Stimulated activated CD8-positive, alpha-beta memory T cell treated with anti-CD3 and anti-CD28 coated beads, Interleukin-7, amount 100 ng/mL, for 48 hours (primary cell): ENCODE measurements at regions not wholly inside any gene's neighbourhood (a gene's known extent, or its start where the extent isn't known, plus 50 kb on each side); places are given as distances from the start of the nearest gene placed in this dataset.

Experiments
- DNase-seq, 2 donors: peaks; one replicate each; pipeline ENCODE4 v3.0.0-alpha.2; 2020; ENCODE audit warnings: low read depth in 1 of 2; ENCODE audit errors: extremely low read depth in 1 of 2

- no peak for DNase-seq
Observed at GRCh38 chr5:110343616-110344015, 382.9 kb downstream of the TMEM232 start.

- DNase-seq, result no peak
Observed at GRCh38 chr5:110345623-110346022, 380.8 kb downstream of the TMEM232 start.

GRCh38 chr5:110346893-110347358 lies 379.5 kb downstream of the TMEM232 start:
- DNase-seq, result no peak

- no peak for DNase-seq
Observed at GRCh38 chr5:110347781-110348180, 378.7 kb downstream of the TMEM232 start.

GRCh38 chr5:110351430-110351829 lies 375.0 kb downstream of the TMEM232 start:
- DNase-seq, result no peak

GRCh38 chr5:110354311-110354710 lies 372.2 kb downstream of the TMEM232 start:
- DNase-seq, result no peak

GRCh38 chr5:110354915-110355644 lies 371.4 kb downstream of the TMEM232 start:
- no peak for DNase-seq

GRCh38 chr5:110356677-110357076 lies 369.8 kb downstream of the TMEM232 start:
- DNase-seq, result no peak

- no peak for DNase-seq
Observed at GRCh38 chr5:110359221-110359620, 367.2 kb downstream of the TMEM232 start.

GRCh38 chr5:110361471-110361870 lies 365.0 kb downstream of the TMEM232 start:
- DNase-seq, result no peak

- DNase-seq, result no peak
Observed at GRCh38 chr5:110362261-110362660, 364.2 kb downstream of the TMEM232 start.

- no peak for DNase-seq
Observed at GRCh38 chr5:110366716-110367115, 359.8 kb downstream of the TMEM232 start.
